ENCODE measurements at regions not wholly inside any gene's neighbourhood (a gene's known extent, or its start where the extent isn't known, plus 50 kb on each side); places are given as distances from the start of the nearest gene placed in this dataset.

GRCh38 chr7:36083626-36084380 is 69.3 kb upstream of the EEPD1 start:
- DNase-seq (ENCODE audit: extremely low spot score, unreplicated experiment), result no peak

GRCh38 chr7:36084485-36085091 is 68.5 kb upstream of the EEPD1 start:
- no peak overlapping the region for H3K4me3 Mint-ChIP-seq (ENCODE audit: unreplicated experiment)
- no peaks in the 10 kb centered on the region for H3K9me3 Mint-ChIP-seq (ENCODE audit: unreplicated experiment)
- no peaks in the 10 kb centered on the region for H3K4me1 Mint-ChIP-seq (ENCODE audit: unreplicated experiment)
- H3K27ac Mint-ChIP-seq (ENCODE audit: unreplicated experiment), result no peak overlapping the region
- DNase-seq (ENCODE audit: extremely low spot score, unreplicated experiment), result no peak
- TF ChIP-seq CTCF (IDR thresholded peaks at IDR 0.05), result peak; percentile 28
- H3K27me3 Mint-ChIP-seq (ENCODE audit: unreplicated experiment), result peaks cover 32% of the 10 kb centered on the region
- no peaks in the 10 kb centered on the region for H3K36me3 Mint-ChIP-seq (ENCODE audit: unreplicated experiment)

More at GRCh38 chr7:36083626-36084380, 69.3 kb upstream of the EEPD1 start:
- no peak overlapping the region for H3K4me3 Mint-ChIP-seq (ENCODE audit: unreplicated experiment)
- no peaks in the 10 kb centered on the region for H3K9me3 Mint-ChIP-seq (ENCODE audit: unreplicated experiment)
- no peak overlapping the region for H3K27ac Mint-ChIP-seq (ENCODE audit: unreplicated experiment)
- H3K36me3 Mint-ChIP-seq (ENCODE audit: unreplicated experiment), result no peaks in the 10 kb centered on the region
- TF ChIP-seq CTCF (IDR thresholded peaks at IDR 0.05), result no peak
- H3K27me3 Mint-ChIP-seq (ENCODE audit: unreplicated experiment), result peaks cover 35% of the 10 kb centered on the region
- no peaks in the 10 kb centered on the region for H3K4me1 Mint-ChIP-seq (ENCODE audit: unreplicated experiment)

GRCh38 chr7:36085096-36085495 is 68.0 kb upstream of the EEPD1 start:
- peaks cover 32% of the 10 kb centered on the region for H3K27me3 Mint-ChIP-seq (ENCODE audit: unreplicated experiment)
- no peak overlapping the region for H3K27ac Mint-ChIP-seq (ENCODE audit: unreplicated experiment)
- no peak for TF ChIP-seq CTCF (IDR thresholded peaks at IDR 0.05)
- no peaks in the 10 kb centered on the region for H3K4me1 Mint-ChIP-seq (ENCODE audit: unreplicated experiment)
- DNase-seq (ENCODE audit: extremely low spot score, unreplicated experiment), result no peak
- no peak overlapping the region for H3K4me3 Mint-ChIP-seq (ENCODE audit: unreplicated experiment)
- H3K9me3 Mint-ChIP-seq (ENCODE audit: unreplicated experiment), result no peaks in the 10 kb centered on the region
- H3K36me3 Mint-ChIP-seq (ENCODE audit: unreplicated experiment), result no peaks in the 10 kb centered on the region

GRCh38 chr7:36086571-36086970 is 66.5 kb upstream of the EEPD1 start:
- no peak overlapping the region for H3K27ac Mint-ChIP-seq (ENCODE audit: unreplicated experiment)
- no peaks in the 10 kb centered on the region for H3K9me3 Mint-ChIP-seq (ENCODE audit: unreplicated experiment)
- TF ChIP-seq CTCF (IDR thresholded peaks at IDR 0.05), result no peak
- no peak for DNase-seq (ENCODE audit: extremely low spot score, unreplicated experiment)
- no peaks in the 10 kb centered on the region for H3K36me3 Mint-ChIP-seq (ENCODE audit: unreplicated experiment)
- no peak overlapping the region for H3K4me3 Mint-ChIP-seq (ENCODE audit: unreplicated experiment)
- H3K27me3 Mint-ChIP-seq (ENCODE audit: unreplicated experiment), result peaks cover 27% of the 10 kb centered on the region
- H3K4me1 Mint-ChIP-seq (ENCODE audit: unreplicated experiment), result no peaks in the 10 kb centered on the region

GRCh38 chr7:36088553-36088952 is 64.5 kb upstream of the EEPD1 start:
- DNase-seq (ENCODE audit: extremely low spot score, unreplicated experiment), result no peak
- Mint-ChIP-seq H3K9me3 (ENCODE audit: unreplicated experiment) (no peaks in the 10 kb centered on the region), H3K27ac (ENCODE audit: unreplicated experiment) (no peak overlapping the region), H3K27me3 (ENCODE audit: unreplicated experiment) (peaks cover 17% of the 10 kb centered on the region), H3K36me3 (ENCODE audit: unreplicated experiment) (no peaks in the 10 kb centered on the region), H3K4me1 (ENCODE audit: unreplicated experiment) (no peaks in the 10 kb centered on the region), H3K4me3 (ENCODE audit: unreplicated experiment) (no peak overlapping the region)
- no peak for TF ChIP-seq CTCF (IDR thresholded peaks at IDR 0.05)
